ENCODE measurements at regions not wholly inside any gene's neighbourhood (a gene's known extent, or its start where the extent isn't known, plus 50 kb on each side); places are given as distances from the start of the nearest gene placed in this dataset.

- no peak for DNase-seq (ENCODE audit: low read depth, low spot score)
Observed at GRCh38 chr9:73270967-73271721, 119.5 kb downstream of the ANXA1 start.

DNA sequence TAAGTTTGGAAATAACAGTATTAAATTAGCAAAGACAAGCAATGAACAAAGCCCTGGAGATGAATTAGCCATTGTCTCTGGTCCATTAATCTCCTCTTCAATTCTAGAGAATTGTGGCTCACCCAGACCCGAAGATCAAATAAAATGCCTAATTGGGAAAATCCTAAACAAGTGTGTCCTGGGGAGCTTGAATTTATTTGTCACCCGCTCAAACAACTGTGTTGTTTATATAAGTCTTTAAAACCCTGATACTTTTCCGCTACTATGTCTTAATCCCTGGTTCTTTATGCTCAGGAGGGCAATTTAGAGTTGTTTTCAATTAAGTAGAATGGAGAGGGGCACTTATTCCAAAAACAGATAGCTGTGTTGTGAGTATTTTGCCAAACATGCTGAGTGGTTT is 128.4 kb downstream of the ANXA1 start:
- no peak overlapping the region for H3K27ac Mint-ChIP-seq (ENCODE audit: unreplicated experiment)
- H3K4me1 Mint-ChIP-seq, result no peaks in the 10 kb centered on the region
- no peaks in the 10 kb centered on the region for H3K27me3 Mint-ChIP-seq (ENCODE audit: low read depth)
- TF ChIP-seq, protein P1, sequence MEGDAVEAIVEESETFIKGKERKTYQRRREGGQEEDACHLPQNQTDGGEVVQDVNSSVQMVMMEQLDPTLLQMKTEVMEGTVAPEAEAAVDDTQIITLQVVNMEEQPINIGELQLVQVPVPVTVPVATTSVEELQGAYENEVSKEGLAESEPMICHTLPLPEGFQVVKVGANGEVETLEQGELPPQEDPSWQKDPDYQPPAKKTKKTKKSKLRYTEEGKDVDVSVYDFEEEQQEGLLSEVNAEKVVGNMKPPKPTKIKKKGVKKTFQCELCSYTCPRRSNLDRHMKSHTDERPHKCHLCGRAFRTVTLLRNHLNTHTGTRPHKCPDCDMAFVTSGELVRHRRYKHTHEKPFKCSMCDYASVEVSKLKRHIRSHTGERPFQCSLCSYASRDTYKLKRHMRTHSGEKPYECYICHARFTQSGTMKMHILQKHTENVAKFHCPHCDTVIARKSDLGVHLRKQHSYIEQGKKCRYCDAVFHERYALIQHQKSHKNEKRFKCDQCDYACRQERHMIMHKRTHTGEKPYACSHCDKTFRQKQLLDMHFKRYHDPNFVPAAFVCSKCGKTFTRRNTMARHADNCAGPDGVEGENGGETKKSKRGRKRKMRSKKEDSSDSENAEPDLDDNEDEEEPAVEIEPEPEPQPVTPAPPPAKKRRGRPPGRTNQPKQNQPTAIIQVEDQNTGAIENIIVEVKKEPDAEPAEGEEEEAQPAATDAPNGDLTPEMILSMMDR (conservative IDR thresholded peaks at IDR 0.05), result no peak
- H3K36me3 Mint-ChIP-seq (ENCODE audit: low read depth), result no peaks in the 10 kb centered on the region
- no peak for DNase-seq (ENCODE audit: low read depth, low spot score)
- H3K9me3 Mint-ChIP-seq, result peaks cover 3% of the 10 kb centered on the region
- H3K4me3 Mint-ChIP-seq, result no peak overlapping the region

More at GRCh38 chr9:73270967-73271721, 119.5 kb downstream of the ANXA1 start:
- Mint-ChIP-seq H3K36me3 (ENCODE audit: low read depth) (no peaks in the 10 kb centered on the region), H3K27me3 (ENCODE audit: low read depth) (no peaks in the 10 kb centered on the region), H3K4me1 (no peaks in the 10 kb centered on the region), H3K9me3 (peaks cover 2% of the 10 kb centered on the region), H3K4me3 (no peak overlapping the region), H3K27ac (ENCODE audit: unreplicated experiment) (no peak overlapping the region)
- TF ChIP-seq, protein P1 (conservative IDR thresholded peaks at IDR 0.05), result no peak

DNA sequence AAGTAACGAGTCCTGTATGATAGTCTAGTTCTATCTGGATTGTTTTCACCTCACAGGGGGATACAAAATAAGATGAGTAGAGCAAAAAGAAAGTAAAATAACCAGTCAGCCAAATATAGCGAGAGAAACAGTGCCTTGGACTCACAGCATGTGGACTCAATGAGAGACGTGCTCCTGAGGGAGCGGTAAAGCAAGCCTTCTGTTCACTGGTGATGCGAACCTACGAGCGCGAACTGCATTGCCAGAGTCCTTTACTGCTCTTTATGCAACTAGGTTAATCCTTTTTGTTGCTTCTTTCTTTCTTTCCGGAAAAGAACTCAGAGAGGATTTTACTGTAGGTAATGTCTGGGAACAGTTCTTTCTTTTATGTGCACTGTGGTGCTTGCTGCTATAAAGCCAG is 132.7 kb downstream of the ANXA1 start:
- H3K27ac Mint-ChIP-seq (ENCODE audit: unreplicated experiment), result no peak overlapping the region
- no peaks in the 10 kb centered on the region for H3K36me3 Mint-ChIP-seq (ENCODE audit: low read depth)
- no peaks in the 10 kb centered on the region for H3K4me1 Mint-ChIP-seq
- no peaks in the 10 kb centered on the region for H3K27me3 Mint-ChIP-seq (ENCODE audit: low read depth)
- DNase-seq (ENCODE audit: low read depth, low spot score), result no peak
- H3K9me3 Mint-ChIP-seq, result no peaks in the 10 kb centered on the region
- TF ChIP-seq, protein P1 (conservative IDR thresholded peaks at IDR 0.05), result no peak
- H3K4me3 Mint-ChIP-seq, result no peak overlapping the region

- Mint-ChIP-seq H3K4me1 (no peaks in the 10 kb centered on the region), H3K9me3 (peaks cover 11% of the 10 kb centered on the region), H3K27me3 (ENCODE audit: low read depth) (no peaks in the 10 kb centered on the region), H3K4me3 (no peak overlapping the region), H3K36me3 (ENCODE audit: low read depth) (peaks cover 2% of the 10 kb centered on the region), H3K27ac (ENCODE audit: unreplicated experiment) (no peak overlapping the region)
- no peak for DNase-seq (ENCODE audit: low read depth, low spot score)
- TF ChIP-seq, protein P1 (conservative IDR thresholded peaks at IDR 0.05), result no peak
Observed at GRCh38 chr9:73294336-73294735, 142.7 kb downstream of the ANXA1 start.

DNA sequence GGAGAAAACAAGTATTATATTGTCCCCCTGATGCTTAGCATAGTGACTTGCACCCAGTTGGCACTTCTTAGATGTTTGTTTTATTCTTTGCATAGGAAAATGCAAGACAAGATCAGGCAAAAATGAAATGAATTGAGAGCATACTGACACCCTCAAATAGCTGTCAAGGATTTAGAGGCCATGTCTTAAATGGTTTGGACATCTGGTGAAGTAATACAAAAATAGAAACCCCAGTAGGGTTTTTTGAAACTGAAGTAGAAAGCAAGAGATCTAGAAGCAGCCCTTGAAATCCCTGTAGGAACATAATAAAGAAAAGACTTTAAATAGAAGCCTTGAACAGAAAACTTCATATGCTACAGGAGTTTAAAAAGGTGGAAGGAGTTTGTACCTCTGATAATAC is 174.3 kb downstream of the ANXA1 start:
- H3K27me3 Mint-ChIP-seq (ENCODE audit: low read depth), result no peaks in the 10 kb centered on the region
- H3K4me1 Mint-ChIP-seq, result peaks cover 14% of the 10 kb centered on the region
- DNase-seq (ENCODE audit: low read depth, low spot score), result no peak
- H3K4me3 Mint-ChIP-seq, result no peak overlapping the region
- H3K9me3 Mint-ChIP-seq, result peaks cover 4% of the 10 kb centered on the region
- TF ChIP-seq, protein P1 (conservative IDR thresholded peaks at IDR 0.05), result no peak
- no peaks in the 10 kb centered on the region for H3K36me3 Mint-ChIP-seq (ENCODE audit: low read depth)
- no peak overlapping the region for H3K27ac Mint-ChIP-seq (ENCODE audit: unreplicated experiment)

All from neural crest cell (in vitro differentiated cells).